H1 (cell line): ENCODE measurements at regions not wholly inside any gene's neighbourhood (a gene's known extent, or its start where the extent isn't known, plus 50 kb on each side); places are given as distances from the start of the nearest gene placed in this dataset.

Experiments
- CTCF ChIA-PET: fragments of 300-600 bp; sonication (Branson Sonifier 250); formaldehyde crosslinking; loops from one replicate; lab custom pipeline; 2021; ENCODE audit not compliant: partially characterized antibody; lab: Charles Lee
- POLR2A ChIA-PET: fragments of 300-600 bp; sonication (Branson Sonifier 250); formaldehyde crosslinking; loops from one replicate; lab custom pipeline; 2021; ENCODE audit warnings: inconsistent platforms; ENCODE audit not compliant: partially characterized antibody; lab: Charles Lee
- DNase-seq, 2 experiments: peaks; one replicate each; pipeline versions ENCODE4 v3.0.0 to v3.0.0-alpha.2; 2010 to 2022; ENCODE audit warnings: low spot score in 2 of 2, low read depth in 1 of 2, mixed read lengths in 1 of 2
- FAIRE-seq: peaks from 2 replicates; lab custom pipeline; 2011; peaks lifted over from hg19 to GRCh38; lab: Jason Lieb, UNC
- H2AFZ ChIP-seq: 2 replicates; pipeline ENCODE4 v1.8.1; 2012; ENCODE audit warnings: low read length, inconsistent platforms
- H2AK5ac ChIP-seq: 2 replicates; pipeline ENCODE4 v1.6.1; 2013; ENCODE audit warnings: low read depth, low read length
- H2BK120ac ChIP-seq: replicated peaks from 2 replicates; pipeline ENCODE3; 2013; ENCODE audit warnings: low read depth, low read length, inconsistent platforms
- H2BK12ac ChIP-seq: 2 replicates; pipeline ENCODE4 v1.6.1; 2013; ENCODE audit warnings: low read depth, low read length
- H2BK15ac ChIP-seq: 2 replicates; pipeline ENCODE4 v1.6.1; 2013; ENCODE audit warnings: low read length
- H2BK20ac ChIP-seq: 2 replicates; pipeline ENCODE4 v1.6.1; 2013; ENCODE audit warnings: low read length
- H2BK5ac ChIP-seq: 2 replicates; pipeline ENCODE4 v1.6.1; 2013; ENCODE audit warnings: low read depth, low read length
- H3K14ac ChIP-seq: 2 replicates; pipeline ENCODE4 v1.6.1; 2013; ENCODE audit warnings: inconsistent platforms; ENCODE audit not compliant: insufficient read length
- H3K18ac ChIP-seq: 2 replicates; pipeline ENCODE4 v1.6.1; 2013; ENCODE audit warnings: low read length; ENCODE audit errors: extremely low read depth
- H3K23ac ChIP-seq: 2 replicates; pipeline ENCODE4 v1.6.1; 2013; ENCODE audit warnings: inconsistent platforms; ENCODE audit not compliant: insufficient read length
- H3K23me2 ChIP-seq: 2 replicates; pipeline ENCODE4 v1.6.1; 2013; ENCODE audit warnings: low read depth, low read length
- H3K27ac ChIP-seq: 2 replicates; pipeline ENCODE4 v1.6.1; 2011; ENCODE audit warnings: low read depth, low read length, inconsistent platforms
- H3K27me3 ChIP-seq, 4 experiments: replicated peaks in 1 of 4; 1 replicate in 1 of 4; 2 replicates in 3 of 4; pipeline versions ENCODE4 v1.6.1 to v1.8.1; 2011 to 2013; ENCODE audit warnings: low read length in 3 of 4, mild to moderate bottlenecking in 3 of 4, inconsistent platforms in 2 of 4, mixed read lengths in 2 of 4, moderate library complexity in 1 of 4; ENCODE audit not compliant: control insufficient read depth in 3 of 4, insufficient read depth in 3 of 4; ENCODE audit errors: extremely low read depth in 1 of 4
- H3K36me3 ChIP-seq, 4 experiments: 2 replicates each; pipeline versions ENCODE4 v1.6.1 to v1.8.1; 2011 to 2013; ENCODE audit warnings: mild to moderate bottlenecking in 4 of 4, low read length in 3 of 4, moderate library complexity in 2 of 4, control low read depth in 1 of 4, inconsistent platforms in 1 of 4; ENCODE audit not compliant: insufficient read depth in 4 of 4, control insufficient read depth in 2 of 4
- H3K4ac ChIP-seq: replicated peaks from 2 replicates; pipeline ENCODE3; 2013; ENCODE audit warnings: low read length, low read depth, mixed read lengths, inconsistent platforms; ENCODE audit not compliant: insufficient read length
- H3K4me1 ChIP-seq, 4 experiments: replicated peaks in 1 of 4; 1 replicate in 1 of 4; 2 replicates in 3 of 4; pipeline versions ENCODE4 v1.6.1 to v1.8.1; 2011 to 2013; ENCODE audit warnings: low read length in 3 of 4, inconsistent platforms in 2 of 4, mixed read lengths in 1 of 4; ENCODE audit not compliant: insufficient read depth in 4 of 4, control insufficient read depth in 3 of 4
- H3K4me2 ChIP-seq, 2 experiments: 2 replicates each; pipeline versions ENCODE4 v1.6.1 to v1.8.1; 2011 to 2013; ENCODE audit warnings: low read depth in 2 of 2, low read length in 2 of 2, control low read depth in 1 of 2, inconsistent platforms in 1 of 2, mild to moderate bottlenecking in 1 of 2; ENCODE audit not compliant: insufficient read depth in 1 of 2
- H3K4me3 ChIP-seq, 4 experiments: fragments of 200-600, 300-600 bp in 1 of 4; sonication (generic), shearing (Covaris generic), sonication (Bioruptor Twin) in 1 of 4; 2 replicates each; pipeline versions ENCODE4 v1.5.1 to v1.8.1; 2011 to 2016; ENCODE audit warnings: low read length in 4 of 4, low read depth in 3 of 4, control low read depth in 2 of 4, inconsistent platforms in 2 of 4, mild to moderate bottlenecking in 2 of 4, mixed read lengths in 1 of 4, moderate library complexity in 1 of 4; ENCODE audit not compliant: insufficient read depth in 2 of 4; ENCODE audit errors: extremely low read depth in 1 of 4
- H3K56ac ChIP-seq: replicated peaks from 2 replicates; pipeline ENCODE3; 2013; ENCODE audit warnings: low read depth, mild to moderate bottlenecking, mixed read lengths, low read length, inconsistent platforms; ENCODE audit not compliant: insufficient read length
- H3K79me1 ChIP-seq: 2 replicates; pipeline ENCODE4 v1.6.1; 2013; ENCODE audit warnings: low read depth, low read length, control low read depth
- H3K79me2 ChIP-seq, 2 experiments: 2 replicates each; pipeline versions ENCODE4 v1.6.1 to v1.8.1; 2012 to 2013; ENCODE audit warnings: low read length in 2 of 2, mild to moderate bottlenecking in 2 of 2, inconsistent platforms in 1 of 2; ENCODE audit not compliant: insufficient read depth in 2 of 2, control insufficient read depth in 1 of 2
- H3K9ac ChIP-seq, 4 experiments: replicated peaks in 1 of 4; 1 replicate in 1 of 4; 2 replicates in 3 of 4; pipeline versions ENCODE4 v1.6.1 to v1.8.1; 2011 to 2013; ENCODE audit warnings: low read depth in 3 of 4, low read length in 3 of 4, control low read depth in 2 of 4, mild to moderate bottlenecking in 2 of 4, moderate library complexity in 2 of 4, inconsistent platforms in 1 of 4; ENCODE audit errors: extremely low read depth in 1 of 4
- H3K9me3 ChIP-seq, 2 experiments: 2 replicates each; pipeline versions ENCODE4 v1.6.1 to v1.8.1; 2012 to 2013; ENCODE audit warnings: mild to moderate bottlenecking in 2 of 2, moderate library complexity in 2 of 2, control low read depth in 1 of 2, inconsistent platforms in 1 of 2, low read depth in 1 of 2, low read length in 1 of 2, mixed read lengths in 1 of 2; ENCODE audit not compliant: insufficient read depth in 2 of 2
- H4K20me1 ChIP-seq, 2 experiments: replicated peaks in 1 of 2; 2 replicates each; pipeline versions ENCODE3 to v1.8.1; 2011 to 2013; ENCODE audit warnings: inconsistent platforms in 2 of 2, low read length in 2 of 2, mild to moderate bottlenecking in 1 of 2; ENCODE audit not compliant: insufficient read depth in 2 of 2, control insufficient read depth in 1 of 2
- H4K5ac ChIP-seq: 2 replicates; pipeline ENCODE4 v1.6.1; 2013; ENCODE audit warnings: low read length, low read depth, mixed read lengths, inconsistent platforms; ENCODE audit not compliant: insufficient read length
- H4K8ac ChIP-seq: 2 replicates; pipeline ENCODE4 v1.8.0; 2013; ENCODE audit warnings: mild to moderate bottlenecking, moderate library complexity, low read length, inconsistent platforms; ENCODE audit not compliant: insufficient read depth; ENCODE audit errors: extremely low read depth
- H4K91ac ChIP-seq: replicated peaks from 2 replicates; pipeline ENCODE3; 2013; ENCODE audit warnings: low read length, mixed read lengths, inconsistent platforms; ENCODE audit not compliant: insufficient read length
- CEBPB ChIP-seq: IDR thresholded peaks from 2 replicates; pipeline ENCODE4 v1.6.1; 2012; ENCODE audit warnings: low read depth, low read length
- CHD2 ChIP-seq: IDR thresholded peaks from 2 replicates; pipeline ENCODE4 v1.6.1; 2012; ENCODE audit warnings: low read length, improper control_type of control experiment
- EP300 ChIP-seq, 2 experiments: IDR thresholded peaks; 1 replicate in 1 of 2; 2 replicates in 1 of 2; pipeline ENCODE4 v1.6.1; 2011 to 2012; ENCODE audit warnings: low read depth in 2 of 2, low read length in 2 of 2, mild to moderate bottlenecking in 2 of 2, borderline replicate concordance in 1 of 2, inconsistent platforms in 1 of 2, moderate library complexity in 1 of 2
- JUND ChIP-seq: IDR thresholded peaks from 2 replicates; pipeline ENCODE4 v1.6.1; 2011; ENCODE audit warnings: mild to moderate bottlenecking, improper control_type of control experiment, low read length
- SIX5 ChIP-seq: IDR thresholded peaks from 2 replicates; pipeline ENCODE4 v1.6.1; 2011; ENCODE audit warnings: mild to moderate bottlenecking, low read depth, low read length
- TBP ChIP-seq: IDR thresholded peaks from 2 replicates; pipeline ENCODE4 v1.6.1; 2011; ENCODE audit warnings: low read depth, low read length, improper control_type of control experiment
- WGBS, 2 experiments: shearing (Covaris generic) in 1 of 2; methylation state at CpG; one replicate each; pipeline versions ENCODE4 v1.1.6 to v1.1.7; 2013 to 2015; ENCODE audit warnings: low lambda C conversion rate in 2 of 2, mixed read lengths in 2 of 2, inconsistent platforms in 1 of 2, low coverage in 1 of 2, missing lambda C conversion rate in 1 of 2; ENCODE audit not compliant: insufficient replicate concordance in 2 of 2, insufficient coverage in 1 of 2, insufficient read length in 1 of 2; ENCODE audit errors: extremely low coverage in 1 of 2, missing lambda C conversion rate in 1 of 2; 5-methylcytosine and 5-hydroxymethylcytosine counted together

GRCh38 chr5:36373527-36374086 is 71.9 kb upstream of the RANBP3L start:
- H2AK5ac ChIP-seq = no peak overlapping the region
- no peaks in the 10 kb centered on the region for H3K27me3 ChIP-seq
- 93% methylated on average over 8 of the region's 8 CpGs; no CpG with 5 or more reads in 1 of the 2 experiments for WGBS, 2 experiments
- TF ChIP-seq EP300 (IDR thresholded peaks at IDR 0.05; ENCODE audit: borderline replicate concordance in 1 of 2, low read depth in 2 of 2, low read length in 2 of 2) = no peak
- TF ChIP-seq JUND = no peak
- no peak for TF ChIP-seq CHD2
- TF ChIP-seq SIX5 = no peak
- TF ChIP-seq TBP = no peak
- TF ChIP-seq CEBPB = peak; percentile 88
- no peak overlapping the region for H2BK20ac ChIP-seq
- no peak overlapping the region for H3K4me3 ChIP-seq
- no peak overlapping the region for H3K4ac ChIP-seq
- H2BK15ac ChIP-seq = no peak overlapping the region
- H4K20me1 ChIP-seq = no peaks in the 10 kb centered on the region
- H4K91ac ChIP-seq = no peak overlapping the region
- FAIRE-seq (no peak), DNase-seq (no peak)
- no peak overlapping the region for H4K8ac ChIP-seq
- ChIA-PET CTCF (interaction anchor here (0.9 to 1.8 kb wide), 3 partner anchors 9 to 108 kb away, joined by 3 to 5 read pairs (median 3); no protein-coding TSS in a partner anchor), POLR2A (no interaction called here)
- H3K18ac ChIP-seq = no peak overlapping the region
- H3K79me2 ChIP-seq = no peaks in the 10 kb centered on the region
- no peak overlapping the region for H3K23ac ChIP-seq
- H2AFZ ChIP-seq = 0 out of 2 replicates have a peak overlapping the region, but pooled peaks have one; percentile 25
- H3K4me1 ChIP-seq = no peaks in the 10 kb centered on the region
- no peaks in the 10 kb centered on the region for H3K36me3 ChIP-seq
- no peak overlapping the region for H4K5ac ChIP-seq
- no peaks in the 10 kb centered on the region for H3K9me3 ChIP-seq
- H3K23me2 ChIP-seq = no peaks in the 10 kb centered on the region
- no peak overlapping the region for H3K27ac ChIP-seq
- no peak overlapping the region for H3K56ac ChIP-seq
- H2BK5ac ChIP-seq = no peak overlapping the region
- no peak overlapping the region for H3K9ac ChIP-seq
- no peak overlapping the region for H3K4me2 ChIP-seq
- no peak overlapping the region for H2BK120ac ChIP-seq
- no peak overlapping the region for H3K14ac ChIP-seq
- H3K79me1 ChIP-seq = no peaks in the 10 kb centered on the region
- no peak overlapping the region for H2BK12ac ChIP-seq
